IMR-90 (cell line): ENCODE measurements at regions not wholly inside any gene's neighbourhood (a gene's known extent, or its start where the extent isn't known, plus 50 kb on each side); places are given as distances from the start of the nearest gene placed in this dataset.

Source experiments
- ATAC-seq: fragments of 200-7000 bp; cut with Tn5 transposase; 2 replicates; pipeline ENCODE4 v1.9.1; 2020; ENCODE audit warnings: low read depth, mild to moderate bottlenecking, moderate library complexity
- BruUV-seq: library from RNA; stranded (reverse); fragments of 400-500 nt; replicated peaks from 2 replicates; lab custom pipeline; 2021; lab: Mats Ljungman, UMichigan
- CTCF ChIA-PET: fragments of 300-600 bp; formaldehyde crosslinking; extraction: SDS; loops from one replicate; lab custom pipeline; 2021; ENCODE audit warnings: antibody characterized with exemption; lab: Yijun Ruan, JAX
- POLR2A ChIA-PET: fragments of 300-600 bp; sonication (Branson Sonifier 250); formaldehyde crosslinking; loops from one replicate; lab custom pipeline; 2022; ENCODE audit warnings: antibody characterized with exemption; ENCODE audit not compliant: unreplicated experiment; lab: Charles Lee
- DNase-seq: peaks from one replicate; pipeline ENCODE4 v3.0.0; 2013
- H2AFZ ChIP-seq: replicated peaks from 2 replicates; pipeline ENCODE3; 2013; ENCODE audit warnings: low read length, mild to moderate bottlenecking; ENCODE audit not compliant: poor library complexity
- H2AK5ac ChIP-seq: 2 replicates; pipeline ENCODE4 v1.6.1; 2013; ENCODE audit warnings: low read depth, low read length, inconsistent platforms
- H2AK9ac ChIP-seq: replicated peaks from 2 replicates; pipeline ENCODE3; 2013; ENCODE audit warnings: mild to moderate bottlenecking, low read depth, low read length, moderate library complexity; ENCODE audit not compliant: poor library complexity
- H2BK120ac ChIP-seq: 2 replicates; pipeline ENCODE4 v1.6.1; 2013; ENCODE audit warnings: low read depth, low read length, inconsistent platforms
- H2BK15ac ChIP-seq: 3 replicates; pipeline ENCODE4 v1.6.1; 2013; ENCODE audit warnings: low read depth, low read length, inconsistent platforms
- H2BK20ac ChIP-seq: 2 replicates; pipeline ENCODE4 v1.6.1; 2013; ENCODE audit warnings: low read depth, mild to moderate bottlenecking, inconsistent platforms, low read length, moderate library complexity
- H2BK5ac ChIP-seq: 2 replicates; pipeline ENCODE4 v1.6.1; 2013; ENCODE audit warnings: mild to moderate bottlenecking, low read depth, low read length, inconsistent platforms; ENCODE audit not compliant: poor library complexity, severe bottlenecking
- H3K14ac ChIP-seq: replicated peaks from 2 replicates; pipeline ENCODE4 v1.6.1; 2013; ENCODE audit warnings: low read depth, low read length, inconsistent platforms
- H3K18ac ChIP-seq: 2 replicates; pipeline ENCODE4 v1.6.1; 2013; ENCODE audit warnings: low read depth, low read length, control low read depth
- H3K23ac ChIP-seq: 2 replicates; pipeline ENCODE4 v1.6.1; 2013; ENCODE audit warnings: low read depth, low read length, inconsistent platforms
- H3K27ac ChIP-seq: 2 replicates; pipeline ENCODE4 v1.5.1; 2013; ENCODE audit warnings: mild to moderate bottlenecking, control low read depth, low read length; ENCODE audit not compliant: insufficient read depth
- H3K27me3 ChIP-seq: 2 replicates; pipeline ENCODE4 v1.6.1; 2013; ENCODE audit warnings: low read length; ENCODE audit not compliant: control insufficient read depth, insufficient read depth
- H3K36me3 ChIP-seq: 2 replicates; pipeline ENCODE4 v1.6.1; 2013; ENCODE audit warnings: low read length, mixed read lengths; ENCODE audit not compliant: control insufficient read depth, insufficient read depth
- H3K4ac ChIP-seq: 2 replicates; pipeline ENCODE4 v1.6.1; 2013; ENCODE audit warnings: low read depth, low read length, inconsistent platforms
- H3K4me1 ChIP-seq: 2 replicates; pipeline ENCODE4 v1.6.1; 2013; ENCODE audit warnings: low read length, mixed read lengths; ENCODE audit not compliant: control insufficient read depth, insufficient read depth
- H3K4me2 ChIP-seq: 2 replicates; pipeline ENCODE4 v1.6.1; 2013; ENCODE audit warnings: low read depth, mild to moderate bottlenecking, control low read depth, low read length, moderate library complexity
- H3K4me3 ChIP-seq: 2 replicates; pipeline ENCODE4 v1.5.1; 2013; ENCODE audit warnings: low read depth, mild to moderate bottlenecking, control low read depth, low read length, moderate library complexity; ENCODE audit not compliant: insufficient read depth
- H3K56ac ChIP-seq: 2 replicates; pipeline ENCODE4 v1.6.1; 2013; ENCODE audit warnings: low read length, inconsistent platforms; ENCODE audit not compliant: insufficient read depth; ENCODE audit errors: extremely low read depth
- H3K79me1 ChIP-seq, 2 experiments: 2 replicates each; pipeline ENCODE4 v1.6.1; 2013; ENCODE audit warnings: low read length in 2 of 2, inconsistent platforms in 1 of 2, low read depth in 1 of 2
- H3K9ac ChIP-seq: 2 replicates; pipeline ENCODE4 v1.6.1; 2013; ENCODE audit warnings: low read depth, low read length, control low read depth
- H3K9me1 ChIP-seq: 2 replicates; pipeline ENCODE4 v1.6.1; 2013; ENCODE audit warnings: low read length, inconsistent platforms; ENCODE audit not compliant: insufficient read depth
- H3K9me3 ChIP-seq: 2 replicates; pipeline ENCODE4 v1.6.1; 2013; ENCODE audit warnings: low read length; ENCODE audit not compliant: control insufficient read depth, insufficient read depth
- H4K20me1 ChIP-seq: 2 replicates; pipeline ENCODE4 v1.6.1; 2013; ENCODE audit warnings: low read length, inconsistent platforms; ENCODE audit not compliant: insufficient read depth
- H4K5ac ChIP-seq: 2 replicates; pipeline ENCODE4 v1.6.1; 2013; ENCODE audit warnings: mild to moderate bottlenecking, low read depth, low read length, control low read depth
- H4K8ac ChIP-seq, 2 experiments: 2 replicates each; pipeline ENCODE4 v1.6.1; 2013; ENCODE audit warnings: low read depth in 2 of 2, low read length in 2 of 2, control low read depth in 1 of 2, inconsistent platforms in 1 of 2
- H4K91ac ChIP-seq: 2 replicates; pipeline ENCODE4 v1.6.1; 2013; ENCODE audit warnings: low read depth, low read length, inconsistent platforms; ENCODE audit not compliant: insufficient read depth
- MAFK ChIP-seq: IDR thresholded peaks from 2 replicates; pipeline ENCODE4 v1.6.1; 2012; ENCODE audit warnings: low read depth, low read length, improper control_type of control experiment
- USF2 ChIP-seq: fragments of 150-350 bp; IDR thresholded peaks from 2 replicates; pipeline ENCODE4 v1.6.1; 2017; ENCODE audit warnings: mild to moderate bottlenecking, antibody characterized with exemption, low read length, low read depth
- WGBS, 2 experiments: methylation state at CpG; one replicate each; pipeline versions ENCODE4 v1.1.5 to v1.1.7; 2013; ENCODE audit warnings: missing lambda C conversion rate in 2 of 2; ENCODE audit not compliant: insufficient read length in 1 of 2; ENCODE audit errors: extremely low coverage in 2 of 2; 5-methylcytosine and 5-hydroxymethylcytosine counted together
- dilution Hi-C: fragments of 300-500 bp; cut with HindIII; formaldehyde crosslinking; loops from one replicate; pipeline ENCODE4 v1.14.3; 2018; ENCODE audit warnings: low sequenced_read_pairs; ENCODE audit not compliant: unreplicated experiment
- in situ Hi-C: fragments of 300-500 bp; cut with MboI; formaldehyde crosslinking; loops from 3 replicates; pipeline ENCODE4 v1.14.3; 2019; ENCODE audit warnings: low sequenced_read_pairs, inconsistent platforms, mixed read lengths
- intact Hi-C: fragments of 100-400 bp; cut with micrococcal nuclease; formaldehyde crosslinking; loops from 2 replicates; pipeline ENCODE4 v1.10.0; 2022

- no TSS peak for BruUV-seq
- Histone ChIP-seq H4K91ac (no peak overlapping the region), H3K14ac (no peak overlapping the region), H3K9me1 (no peaks in the 10 kb centered on the region), H2BK5ac (no peak overlapping the region), H2BK20ac (no peak overlapping the region), H3K4me3 (no peak overlapping the region), H3K9me3 (no peaks in the 10 kb centered on the region), H3K27ac (no peak overlapping the region), H3K27me3 (no peaks in the 10 kb centered on the region), H3K4me1 (peaks cover 1% of the 10 kb centered on the region; the same call in 1 of the 2 replicates), H3K4me2 (no peak overlapping the region), H2BK15ac (no peak overlapping the region), H4K5ac (no peak overlapping the region), H2AK5ac (no peak overlapping the region), H3K18ac (no peak overlapping the region), H3K79me1 (no peaks in the 10 kb centered on the region), H2BK120ac (no peak overlapping the region), H3K23ac (no peak overlapping the region), H3K4ac (no peak overlapping the region), H4K8ac (no peak overlapping the region), H4K20me1 (no peaks in the 10 kb centered on the region), H2AK9ac (peak overlapping the region; percentile 33), H2AFZ (no peak overlapping the region), H3K56ac (no peak overlapping the region), H3K9ac (no peak overlapping the region), H3K36me3 (no peaks in the 10 kb centered on the region)
- 74% methylated on average over 3 of the region's 7 CpGs; no CpG with 5 or more reads in 1 of the 2 experiments for WGBS, 2 experiments
- ChIA-PET POLR2A (no interaction called here), CTCF (no interaction called here)
- TF ChIP-seq USF2 (no peak), MAFK (peak; percentile 65)
- dilution Hi-C loops = no loop called here
- ATAC-seq (no peak), DNase-seq (no peak)
- intact Hi-C loops = no loop called here
- in situ Hi-C loops = no loop called here
Observed at GRCh38 chr2:8137801-8138200, 544.1 kb upstream of the ID2 start.
